ENCODE measurements at regions not wholly inside any gene's neighbourhood (a gene's known extent, or its start where the extent isn't known, plus 50 kb on each side); places are given as distances from the start of the nearest gene placed in this dataset.
"Not testable (repeated sequence)": the region's sequence is repeated elsewhere in the genome, so short reads cannot be mapped to it uniquely, and the experiment has no call there.

GRCh38 chr11:57871231-57871630, 109.6 kb downstream of the CTNND1 start:
- DNase-seq (ENCODE audit: low spot score) = no peak

- no peak for DNase-seq (ENCODE audit: low spot score)
These were observed 111.8 kb downstream of the CTNND1 start for GRCh38 chr11:57873196-57873911.

GRCh38 chr11:57874981-57875380, 113.4 kb downstream of the CTNND1 start:
- no peak for DNase-seq (ENCODE audit: low spot score)

- no peak for DNase-seq (ENCODE audit: low spot score)
These were observed 120.0 kb downstream of the CTNND1 start for GRCh38 chr11:57881647-57882046.

- no peak for DNase-seq (ENCODE audit: low spot score)
These were observed 122.0 kb downstream of the CTNND1 start for GRCh38 chr11:57883630-57884029.

- peak; percentile 16 for DNase-seq (ENCODE audit: low spot score)
These were observed 123.9 kb downstream of the CTNND1 start for GRCh38 chr11:57885298-57886050.

GRCh38 chr11:57888386-57888785, 126.8 kb downstream of the CTNND1 start:
- DNase-seq (ENCODE audit: low spot score) = no peak

GRCh38 chr11:57890521-57890920, 128.9 kb downstream of the CTNND1 start:
- no peak for DNase-seq (ENCODE audit: low spot score)

- not testable (repeated sequence) for DNase-seq (ENCODE audit: low spot score)
These were observed 130.5 kb upstream of the OR9Q1 start for GRCh38 chr11:57893200-57893599.

- no peak for DNase-seq (ENCODE audit: low spot score)
These were observed 127.1 kb upstream of the OR9Q1 start for GRCh38 chr11:57896361-57897145.

- DNase-seq (ENCODE audit: low spot score) = no peak
These were observed 124.3 kb upstream of the OR9Q1 start for GRCh38 chr11:57899378-57899777.

GRCh38 chr11:57900320-57900719, 123.4 kb upstream of the OR9Q1 start:
- DNase-seq (ENCODE audit: low spot score) = no peak

- DNase-seq (ENCODE audit: low spot score) = no peak
These were observed 122.4 kb upstream of the OR9Q1 start for GRCh38 chr11:57901278-57901677.

- no peak for DNase-seq (ENCODE audit: low spot score)
These were observed 121.9 kb upstream of the OR9Q1 start for GRCh38 chr11:57901756-57902155.

- DNase-seq (ENCODE audit: low spot score) = no peak
These were observed 120.7 kb upstream of the OR9Q1 start for GRCh38 chr11:57903011-57903410.

- no peak for DNase-seq (ENCODE audit: low spot score)
These were observed 120.1 kb upstream of the OR9Q1 start for GRCh38 chr11:57903441-57904123.

- DNase-seq (ENCODE audit: low spot score) = no peak
These were observed 119.3 kb upstream of the OR9Q1 start for GRCh38 chr11:57904376-57904775.

GRCh38 chr11:57905439-57905838, 118.2 kb upstream of the OR9Q1 start:
- DNase-seq (ENCODE audit: low spot score) = no peak

GRCh38 chr11:57908399-57908798, 115.3 kb upstream of the OR9Q1 start:
- DNase-seq (ENCODE audit: low spot score) = not testable (repeated sequence)

- not testable (repeated sequence) for DNase-seq (ENCODE audit: low spot score)
These were observed 112.2 kb upstream of the OR9Q1 start for GRCh38 chr11:57911522-57911921.

GRCh38 chr11:57913715-57914704, 109.7 kb upstream of the OR9Q1 start:
- DNase-seq (ENCODE audit: low spot score) = no peak
